H1 (cell line): ENCODE measurements at regions not wholly inside any gene's neighbourhood (a gene's known extent, or its start where the extent isn't known, plus 50 kb on each side); places are given as distances from the start of the nearest gene placed in this dataset.

Source experiments
- CTCF ChIA-PET: fragments of 300-600 bp; sonication (Branson Sonifier 250); formaldehyde crosslinking; loops from one replicate; lab custom pipeline; 2021; ENCODE audit not compliant: partially characterized antibody; lab: Charles Lee
- POLR2A ChIA-PET: fragments of 300-600 bp; sonication (Branson Sonifier 250); formaldehyde crosslinking; loops from one replicate; lab custom pipeline; 2021; ENCODE audit warnings: inconsistent platforms; ENCODE audit not compliant: partially characterized antibody; lab: Charles Lee
- DNase-seq, 2 experiments: peaks; one replicate each; pipeline versions ENCODE4 v3.0.0 to v3.0.0-alpha.2; 2010 to 2022; ENCODE audit warnings: low spot score in 2 of 2, low read depth in 1 of 2, mixed read lengths in 1 of 2
- FAIRE-seq: peaks from 2 replicates; lab custom pipeline; 2011; peaks lifted over from hg19 to GRCh38; lab: Jason Lieb, UNC
- H2AFZ ChIP-seq: 2 replicates; pipeline ENCODE4 v1.8.1; 2012; ENCODE audit warnings: low read length, inconsistent platforms
- H2AK5ac ChIP-seq: 2 replicates; pipeline ENCODE4 v1.6.1; 2013; ENCODE audit warnings: low read depth, low read length
- H2BK120ac ChIP-seq: replicated peaks from 2 replicates; pipeline ENCODE3; 2013; ENCODE audit warnings: low read depth, low read length, inconsistent platforms
- H2BK12ac ChIP-seq: 2 replicates; pipeline ENCODE4 v1.6.1; 2013; ENCODE audit warnings: low read depth, low read length
- H2BK15ac ChIP-seq: 2 replicates; pipeline ENCODE4 v1.6.1; 2013; ENCODE audit warnings: low read length
- H2BK20ac ChIP-seq: 2 replicates; pipeline ENCODE4 v1.6.1; 2013; ENCODE audit warnings: low read length
- H2BK5ac ChIP-seq: 2 replicates; pipeline ENCODE4 v1.6.1; 2013; ENCODE audit warnings: low read depth, low read length
- H3K14ac ChIP-seq: 2 replicates; pipeline ENCODE4 v1.6.1; 2013; ENCODE audit warnings: inconsistent platforms; ENCODE audit not compliant: insufficient read length
- H3K18ac ChIP-seq: 2 replicates; pipeline ENCODE4 v1.6.1; 2013; ENCODE audit warnings: low read length; ENCODE audit errors: extremely low read depth
- H3K23ac ChIP-seq: 2 replicates; pipeline ENCODE4 v1.6.1; 2013; ENCODE audit warnings: inconsistent platforms; ENCODE audit not compliant: insufficient read length
- H3K23me2 ChIP-seq: 2 replicates; pipeline ENCODE4 v1.6.1; 2013; ENCODE audit warnings: low read depth, low read length
- H3K27ac ChIP-seq: 2 replicates; pipeline ENCODE4 v1.6.1; 2011; ENCODE audit warnings: low read depth, low read length, inconsistent platforms
- H3K27me3 ChIP-seq, 4 experiments: replicated peaks in 1 of 4; 1 replicate in 1 of 4; 2 replicates in 3 of 4; pipeline versions ENCODE4 v1.6.1 to v1.8.1; 2011 to 2013; ENCODE audit warnings: low read length in 3 of 4, mild to moderate bottlenecking in 3 of 4, inconsistent platforms in 2 of 4, mixed read lengths in 2 of 4, moderate library complexity in 1 of 4; ENCODE audit not compliant: control insufficient read depth in 3 of 4, insufficient read depth in 3 of 4; ENCODE audit errors: extremely low read depth in 1 of 4
- H3K36me3 ChIP-seq, 4 experiments: 2 replicates each; pipeline versions ENCODE4 v1.6.1 to v1.8.1; 2011 to 2013; ENCODE audit warnings: mild to moderate bottlenecking in 4 of 4, low read length in 3 of 4, moderate library complexity in 2 of 4, control low read depth in 1 of 4, inconsistent platforms in 1 of 4; ENCODE audit not compliant: insufficient read depth in 4 of 4, control insufficient read depth in 2 of 4
- H3K4ac ChIP-seq: replicated peaks from 2 replicates; pipeline ENCODE3; 2013; ENCODE audit warnings: low read length, low read depth, mixed read lengths, inconsistent platforms; ENCODE audit not compliant: insufficient read length
- H3K4me1 ChIP-seq, 4 experiments: replicated peaks in 1 of 4; 1 replicate in 1 of 4; 2 replicates in 3 of 4; pipeline versions ENCODE4 v1.6.1 to v1.8.1; 2011 to 2013; ENCODE audit warnings: low read length in 3 of 4, inconsistent platforms in 2 of 4, mixed read lengths in 1 of 4; ENCODE audit not compliant: insufficient read depth in 4 of 4, control insufficient read depth in 3 of 4
- H3K4me2 ChIP-seq, 2 experiments: 2 replicates each; pipeline versions ENCODE4 v1.6.1 to v1.8.1; 2011 to 2013; ENCODE audit warnings: low read depth in 2 of 2, low read length in 2 of 2, control low read depth in 1 of 2, inconsistent platforms in 1 of 2, mild to moderate bottlenecking in 1 of 2; ENCODE audit not compliant: insufficient read depth in 1 of 2
- H3K4me3 ChIP-seq, 4 experiments: fragments of 200-600, 300-600 bp in 1 of 4; sonication (generic), shearing (Covaris generic), sonication (Bioruptor Twin) in 1 of 4; 2 replicates each; pipeline versions ENCODE4 v1.5.1 to v1.8.1; 2011 to 2016; ENCODE audit warnings: low read length in 4 of 4, low read depth in 3 of 4, control low read depth in 2 of 4, inconsistent platforms in 2 of 4, mild to moderate bottlenecking in 2 of 4, mixed read lengths in 1 of 4, moderate library complexity in 1 of 4; ENCODE audit not compliant: insufficient read depth in 2 of 4; ENCODE audit errors: extremely low read depth in 1 of 4
- H3K56ac ChIP-seq: replicated peaks from 2 replicates; pipeline ENCODE3; 2013; ENCODE audit warnings: low read depth, mild to moderate bottlenecking, mixed read lengths, low read length, inconsistent platforms; ENCODE audit not compliant: insufficient read length
- H3K79me1 ChIP-seq: 2 replicates; pipeline ENCODE4 v1.6.1; 2013; ENCODE audit warnings: low read depth, low read length, control low read depth
- H3K79me2 ChIP-seq, 2 experiments: 2 replicates each; pipeline versions ENCODE4 v1.6.1 to v1.8.1; 2012 to 2013; ENCODE audit warnings: low read length in 2 of 2, mild to moderate bottlenecking in 2 of 2, inconsistent platforms in 1 of 2; ENCODE audit not compliant: insufficient read depth in 2 of 2, control insufficient read depth in 1 of 2
- H3K9ac ChIP-seq, 4 experiments: replicated peaks in 1 of 4; 1 replicate in 1 of 4; 2 replicates in 3 of 4; pipeline versions ENCODE4 v1.6.1 to v1.8.1; 2011 to 2013; ENCODE audit warnings: low read depth in 3 of 4, low read length in 3 of 4, control low read depth in 2 of 4, mild to moderate bottlenecking in 2 of 4, moderate library complexity in 2 of 4, inconsistent platforms in 1 of 4; ENCODE audit errors: extremely low read depth in 1 of 4
- H3K9me3 ChIP-seq, 2 experiments: 2 replicates each; pipeline versions ENCODE4 v1.6.1 to v1.8.1; 2012 to 2013; ENCODE audit warnings: mild to moderate bottlenecking in 2 of 2, moderate library complexity in 2 of 2, control low read depth in 1 of 2, inconsistent platforms in 1 of 2, low read depth in 1 of 2, low read length in 1 of 2, mixed read lengths in 1 of 2; ENCODE audit not compliant: insufficient read depth in 2 of 2
- H4K20me1 ChIP-seq, 2 experiments: replicated peaks in 1 of 2; 2 replicates each; pipeline versions ENCODE3 to v1.8.1; 2011 to 2013; ENCODE audit warnings: inconsistent platforms in 2 of 2, low read length in 2 of 2, mild to moderate bottlenecking in 1 of 2; ENCODE audit not compliant: insufficient read depth in 2 of 2, control insufficient read depth in 1 of 2
- H4K5ac ChIP-seq: 2 replicates; pipeline ENCODE4 v1.6.1; 2013; ENCODE audit warnings: low read length, low read depth, mixed read lengths, inconsistent platforms; ENCODE audit not compliant: insufficient read length
- H4K8ac ChIP-seq: 2 replicates; pipeline ENCODE4 v1.8.0; 2013; ENCODE audit warnings: mild to moderate bottlenecking, moderate library complexity, low read length, inconsistent platforms; ENCODE audit not compliant: insufficient read depth; ENCODE audit errors: extremely low read depth
- H4K91ac ChIP-seq: replicated peaks from 2 replicates; pipeline ENCODE3; 2013; ENCODE audit warnings: low read length, mixed read lengths, inconsistent platforms; ENCODE audit not compliant: insufficient read length
- ATF2 ChIP-seq: IDR thresholded peaks from 2 replicates; pipeline ENCODE4 v1.6.1; 2012; ENCODE audit warnings: low read length, inconsistent platforms
- CTBP2 ChIP-seq: IDR thresholded peaks from 2 replicates; pipeline ENCODE4 v1.7.0; 2011; ENCODE audit warnings: borderline replicate concordance, mild to moderate bottlenecking, moderate library complexity, mixed read lengths, low read length; ENCODE audit not compliant: insufficient read depth, insufficient read length
- EGR1 ChIP-seq: IDR thresholded peaks from 2 replicates; pipeline ENCODE4 v1.6.1; 2011; ENCODE audit warnings: low read depth, low read length, borderline replicate concordance
- GTF2F1 ChIP-seq: IDR thresholded peaks from 2 replicates; pipeline ENCODE4 v1.6.1; 2012; ENCODE audit warnings: low read depth, low read length, improper control_type of control experiment, borderline replicate concordance
- JUN ChIP-seq: IDR thresholded peaks from 2 replicates; pipeline ENCODE4 v1.6.1; 2011; ENCODE audit warnings: low read depth, mild to moderate bottlenecking, improper control_type of control experiment, low read length
- JUND ChIP-seq: IDR thresholded peaks from 2 replicates; pipeline ENCODE4 v1.6.1; 2011; ENCODE audit warnings: mild to moderate bottlenecking, improper control_type of control experiment, low read length
- PHF8 ChIP-seq: fragments of 200-600 bp; sonication (generic); conservative IDR thresholded peaks from 2 replicates; pipeline ENCODE4 v1.7.1; 2012; ENCODE audit warnings: low read depth, mild to moderate bottlenecking, inconsistent platforms, low read length, moderate library complexity
- RAD21 ChIP-seq, 2 experiments: IDR thresholded peaks in 1 of 2; conservative IDR thresholded peaks in 1 of 2; 2 replicates each; pipeline ENCODE4 v1.6.1; 2011; ENCODE audit warnings: low read depth in 2 of 2, low read length in 2 of 2, improper control_type of control experiment in 1 of 2, inconsistent platforms in 1 of 2, mild to moderate bottlenecking in 1 of 2, moderate library complexity in 1 of 2
- SP1 ChIP-seq: IDR thresholded peaks from 2 replicates; pipeline ENCODE4 v1.6.1; 2011; ENCODE audit warnings: low read depth, low read length
- TCF12 ChIP-seq: IDR thresholded peaks from 2 replicates; pipeline ENCODE4 v1.6.1; 2011; ENCODE audit warnings: low read depth, mild to moderate bottlenecking, low read length
- TEAD4 ChIP-seq: IDR thresholded peaks from 2 replicates; pipeline ENCODE4 v1.6.1; 2012; ENCODE audit warnings: low read depth, low read length, inconsistent platforms, mixed read lengths
- WGBS, 2 experiments: shearing (Covaris generic) in 1 of 2; methylation state at CpG; one replicate each; pipeline versions ENCODE4 v1.1.6 to v1.1.7; 2013 to 2015; ENCODE audit warnings: low lambda C conversion rate in 2 of 2, mixed read lengths in 2 of 2, inconsistent platforms in 1 of 2, low coverage in 1 of 2, missing lambda C conversion rate in 1 of 2; ENCODE audit not compliant: insufficient replicate concordance in 2 of 2, insufficient coverage in 1 of 2, insufficient read length in 1 of 2; ENCODE audit errors: extremely low coverage in 1 of 2, missing lambda C conversion rate in 1 of 2; 5-methylcytosine and 5-hydroxymethylcytosine counted together

DNA sequence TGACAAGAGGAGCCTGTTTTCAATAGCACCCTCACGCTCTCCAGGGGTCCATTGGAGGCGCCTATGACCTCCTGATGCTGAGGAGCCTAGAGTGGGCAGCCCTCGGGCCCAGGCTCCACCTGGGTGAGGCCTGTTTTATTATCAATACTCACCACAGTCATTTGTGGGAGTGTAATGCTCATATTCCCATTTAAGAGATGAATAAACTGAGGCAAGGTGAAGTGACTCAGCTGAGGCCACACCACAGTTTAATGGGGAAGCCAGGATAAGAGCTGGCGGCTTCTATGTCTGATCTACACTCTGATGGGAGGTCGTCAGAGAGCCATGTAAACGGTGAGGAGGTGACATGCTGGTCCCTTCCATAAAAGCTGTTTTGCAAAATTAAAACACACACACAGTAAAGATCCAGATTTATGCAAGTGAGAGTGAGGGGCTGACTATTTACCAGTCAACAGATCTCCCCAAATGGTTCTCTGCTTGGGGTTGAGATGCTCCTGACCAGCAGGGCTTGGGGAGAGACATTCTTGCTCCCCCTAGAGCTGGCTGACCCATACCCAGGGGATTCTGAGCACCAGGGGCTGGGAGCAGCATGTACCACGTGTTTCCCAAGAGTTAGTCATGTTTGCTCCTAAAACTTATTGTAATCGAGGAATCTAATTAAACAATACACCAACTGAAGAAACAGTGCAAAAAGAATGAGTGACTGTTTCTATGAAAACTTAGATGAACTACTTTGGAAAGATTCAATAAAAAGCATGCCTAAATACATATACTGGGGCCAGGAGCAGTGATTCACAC, 81.0 kb upstream of the INSIG1 start:
- H3K36me3 ChIP-seq, result no peaks in the 10 kb centered on the region
- no peak overlapping the region for H2AFZ ChIP-seq
- no peaks in the 10 kb centered on the region for H3K9me3 ChIP-seq
- no peaks in the 10 kb centered on the region for H3K23me2 ChIP-seq
- CTCF ChIA-PET, result interaction anchor here (1.4 to 2.5 kb wide), 4 partner anchors 11 to 59 kb away, joined by 4 to 14 read pairs (median 6); no protein-coding TSS in a partner anchor
- 0 out of 7 replicates have a peak, but pooled peaks cover 0 to 3% (median 0%) of the 10 kb centered on the region in 4 experiments for H3K27me3 ChIP-seq
- no peaks in the 10 kb centered on the region for H4K20me1 ChIP-seq
- no peak overlapping the region for H3K4ac ChIP-seq
- 92% methylated on average over 8 of the region's 8 CpGs; no CpG with 5 or more reads in 1 of the 2 experiments for WGBS, 2 experiments
- DNase-seq, result no peak
- no peak overlapping the region for H4K8ac ChIP-seq
- H3K9ac ChIP-seq, result no peak overlapping the region
- no peak overlapping the region for H2BK120ac ChIP-seq
- H2BK5ac ChIP-seq, result no peak overlapping the region
- H4K91ac ChIP-seq, result no peak overlapping the region
- no peak overlapping the region for H2BK20ac ChIP-seq
- H3K27ac ChIP-seq, result no peak overlapping the region
- H4K5ac ChIP-seq, result no peak overlapping the region
- no peak overlapping the region for H2BK12ac ChIP-seq
- POLR2A ChIA-PET, result no interaction called here
- no peak overlapping the region for H3K23ac ChIP-seq
- H3K4me3 ChIP-seq, result no peak overlapping the region
- no peak overlapping the region for H3K4me2 ChIP-seq
- no peaks in the 10 kb centered on the region for H3K79me2 ChIP-seq
- H3K56ac ChIP-seq, result no peak overlapping the region
- H3K14ac ChIP-seq, result no peak overlapping the region
- H3K79me1 ChIP-seq, result no peaks in the 10 kb centered on the region
- H2BK15ac ChIP-seq, result no peak overlapping the region
- no peak for FAIRE-seq
- H3K4me1 ChIP-seq, result peaks cover 0 to 13% (median 6%) of the 10 kb centered on the region in 4 experiments; a peak in 6 of 7 replicates
- no peak overlapping the region for H3K18ac ChIP-seq
- H2AK5ac ChIP-seq, result no peak overlapping the region
- no peak for TF ChIP-seq RAD21 (IDR thresholded peaks at IDR 0.05 in 1 of 2, conservative IDR thresholded peaks at IDR 0.05 in 1 of 2; ENCODE audit: low read depth in 2 of 2, low read length in 2 of 2)
- no peak for TF ChIP-seq GTF2F1
- TF ChIP-seq ATF2, result no peak
- no peak for TF ChIP-seq JUN
- no peak for TF ChIP-seq SP1
- no peak for TF ChIP-seq EGR1
- no peak for TF ChIP-seq TCF12
- TF ChIP-seq JUND, result no peak
- no peak for TF ChIP-seq PHF8
- no peak for TF ChIP-seq TEAD4
- TF ChIP-seq CTBP2, result no peak
